SH-SY5Y (cell line): ENCODE measurements at regions not wholly inside any gene's neighbourhood (a gene's known extent, or its start where the extent isn't known, plus 50 kb on each side); places are given as distances from the start of the nearest gene placed in this dataset.

Experiments
- GATA2 ChIP-seq: IDR thresholded peaks from 2 replicates; pipeline ENCODE4 v1.6.1; 2011; ENCODE audit warnings: mild to moderate bottlenecking, low read depth, low read length
- GATA3 ChIP-seq: IDR thresholded peaks from 2 replicates; pipeline ENCODE4 v1.6.1; 2011; ENCODE audit warnings: low read depth, mild to moderate bottlenecking, low read length, moderate library complexity

DNA sequence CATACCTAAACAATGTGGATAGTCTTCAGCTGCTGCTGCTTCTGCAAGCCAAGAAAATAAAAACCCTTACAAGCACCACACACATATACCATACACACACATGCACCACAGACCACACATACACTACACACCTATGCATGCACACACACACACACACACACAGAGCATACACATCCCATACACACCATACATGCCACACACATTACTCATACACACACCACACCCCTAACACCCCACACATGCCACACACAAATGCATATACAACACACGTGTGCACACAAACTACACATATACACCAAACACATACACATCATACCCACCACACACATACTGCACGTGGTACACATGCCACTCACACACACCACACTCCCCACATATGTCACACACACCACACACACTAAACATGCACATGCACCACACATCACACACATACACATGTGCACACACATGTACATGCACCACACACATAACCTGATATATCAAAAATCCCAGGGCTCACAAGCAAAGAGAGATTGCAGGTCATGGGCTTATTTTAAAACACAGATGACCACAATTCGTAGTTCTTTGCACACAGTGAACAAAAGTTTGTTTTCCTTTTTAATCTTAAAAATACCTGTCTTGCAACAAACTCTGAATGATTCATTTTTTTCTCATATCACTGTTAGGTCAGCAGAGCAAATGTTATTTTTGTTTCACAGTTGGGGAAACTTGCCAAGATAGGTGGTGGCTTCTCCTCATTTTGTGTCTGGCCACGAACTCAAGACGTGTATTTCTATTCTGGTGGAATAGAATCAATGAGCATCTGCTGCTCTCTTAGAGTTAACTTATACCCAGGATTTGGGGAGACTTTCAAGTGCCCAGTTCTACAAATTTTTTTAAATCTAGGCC is 456.6 kb downstream of the FGF9 start:
- no peak for TF ChIP-seq GATA2
- no peak for TF ChIP-seq GATA3
